NOMO-1 treated with DMSO at 0.1 percent for 48 hours (cell line): ENCODE measurements at regions not wholly inside any gene's neighbourhood (a gene's known extent, or its start where the extent isn't known, plus 50 kb on each side); places are given as distances from the start of the nearest gene placed in this dataset.

Experiments
- DNase-seq: peaks from one replicate; lab custom pipeline; 2025; ENCODE audit not compliant: unreplicated experiment; lab: John Stamatoyannopoulos, UW

- no peak for DNase-seq
Observed at GRCh38 chr10:113219446-113219845, 269.4 kb downstream of the TCF7L2 start.

GRCh38 chr10:113221756-113222168, 271.7 kb downstream of the TCF7L2 start:
- peak; percentile 10 for DNase-seq

DNA sequence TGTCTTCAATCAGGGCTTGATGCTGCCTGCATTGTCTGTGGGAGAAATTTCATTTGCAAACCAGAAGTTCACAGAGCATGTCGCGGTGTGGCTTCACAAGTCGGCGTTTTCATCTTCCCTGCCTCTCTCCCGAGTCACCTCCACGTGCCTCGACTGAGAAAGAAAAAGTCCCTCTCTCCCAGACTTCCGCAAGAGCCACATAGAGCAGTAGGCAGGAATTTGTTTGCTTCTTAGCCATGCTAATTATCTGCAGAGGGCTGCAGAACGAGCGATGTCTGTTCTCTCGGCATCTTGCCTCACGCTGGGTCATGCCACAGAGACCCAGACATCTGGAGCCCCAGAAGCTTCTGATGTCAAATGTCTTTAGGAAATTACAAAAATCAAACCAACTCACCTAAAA, 272.2 kb downstream of the TCF7L2 start:
- no peak for DNase-seq

DNA sequence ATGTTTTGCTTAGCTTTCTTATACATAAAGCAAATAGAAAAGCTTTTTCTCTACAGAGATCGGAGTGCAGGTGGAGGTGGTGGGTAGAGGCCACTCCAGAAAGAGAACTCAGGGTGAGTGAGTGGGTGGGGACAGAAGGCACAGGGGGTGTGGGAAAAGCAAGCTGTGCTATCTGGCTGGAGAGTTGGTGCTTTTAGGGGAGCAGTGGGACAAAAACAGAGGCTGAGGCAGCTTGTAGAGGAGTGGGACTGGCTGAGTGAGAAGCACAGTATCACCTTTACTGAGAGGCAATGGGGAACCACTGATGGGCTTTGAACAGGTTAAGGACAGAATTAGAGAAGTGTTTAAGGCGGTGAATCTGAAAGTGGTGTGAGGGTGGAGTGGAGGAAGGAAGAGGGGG, 275.3 kb downstream of the TCF7L2 start:
- no peak for DNase-seq

DNA sequence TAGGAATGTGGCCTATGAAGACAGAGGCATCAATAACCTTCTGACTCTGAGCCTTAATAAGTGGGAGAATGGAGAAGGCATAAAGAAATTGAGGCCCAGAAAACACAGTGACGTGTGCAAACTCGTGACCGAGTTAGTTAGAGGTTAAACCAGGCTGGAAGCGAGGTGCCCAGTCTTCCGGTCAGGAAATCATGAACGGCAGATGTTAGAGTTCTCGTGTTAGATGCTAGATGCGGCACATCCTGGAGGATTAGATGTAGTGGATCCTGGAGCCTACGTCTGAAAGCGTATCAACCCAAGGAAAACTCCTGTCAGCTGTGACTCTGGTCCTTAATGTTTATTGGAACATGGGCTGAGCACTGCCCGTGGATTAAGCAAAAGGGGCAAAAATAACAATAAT, 275.9 kb downstream of the TCF7L2 start:
- DNase-seq, result no peak

GRCh38 chr10:113226399-113226798, 276.4 kb downstream of the TCF7L2 start:
- no peak for DNase-seq

DNA sequence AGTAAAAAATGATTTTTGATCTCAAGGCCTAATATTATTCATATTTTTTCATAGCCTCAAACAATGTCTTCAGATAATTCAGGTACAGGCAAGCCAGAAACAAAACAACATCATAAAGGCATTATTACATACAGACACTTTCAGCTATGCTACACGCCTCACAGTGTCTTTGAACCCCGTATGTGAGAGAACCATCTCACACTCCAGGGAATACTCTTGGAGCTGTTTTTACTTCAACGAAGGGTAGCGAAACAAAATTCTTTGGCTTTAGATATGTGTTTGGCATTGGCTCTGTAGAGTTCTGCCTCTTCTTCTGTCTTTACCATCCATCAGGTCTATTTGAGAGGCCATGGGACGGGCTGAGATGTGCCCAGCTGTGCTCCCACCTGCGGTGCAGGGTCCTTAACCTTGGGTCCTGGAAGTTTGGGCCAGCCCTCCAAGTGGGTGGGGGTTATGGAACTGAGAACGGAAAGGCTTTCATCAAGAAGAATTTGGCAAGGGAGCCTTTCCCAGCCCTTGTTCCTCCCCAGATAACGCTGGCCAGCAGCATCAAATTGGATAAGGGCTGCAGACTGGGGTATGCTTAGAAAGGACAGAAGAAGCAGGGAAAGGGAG, 276.9 kb downstream of the TCF7L2 start:
- DNase-seq, result no peak

GRCh38 chr10:113228530-113228929, 278.5 kb downstream of the TCF7L2 start:
- DNase-seq, result no peak

DNA sequence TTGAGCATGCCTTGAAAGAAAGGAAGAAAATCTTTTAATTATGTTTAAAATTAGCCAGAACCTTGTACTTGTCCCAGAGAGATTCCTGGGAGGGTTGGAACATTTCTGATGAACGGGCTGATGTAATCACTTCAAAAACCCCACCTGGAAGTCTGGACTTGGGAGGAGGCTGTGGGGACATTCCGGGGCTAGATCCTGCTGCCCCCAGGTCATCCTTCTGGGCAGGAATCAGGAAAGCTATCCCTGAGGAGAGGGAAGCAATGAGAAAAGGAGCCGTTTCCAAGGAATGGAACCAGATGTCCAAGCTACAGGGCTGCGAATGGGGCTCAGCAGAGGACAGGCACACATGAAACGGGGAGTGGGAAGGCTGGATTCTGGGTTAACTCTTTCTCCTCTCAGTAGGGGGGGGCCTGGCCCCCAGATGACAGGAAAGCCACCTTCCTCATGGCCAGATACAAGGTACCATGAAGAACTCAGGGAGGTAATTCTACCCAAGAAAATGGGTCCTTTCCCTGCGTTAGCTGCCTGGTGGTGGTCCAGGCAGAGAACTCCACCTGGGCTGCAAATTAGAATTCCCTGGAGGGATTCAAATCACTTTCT, 280.1 kb downstream of the TCF7L2 start:
- DNase-seq, result no peak

GRCh38 chr10:113232928-113233511, 283.0 kb downstream of the TCF7L2 start:
- peak; percentile 57 for DNase-seq

DNA sequence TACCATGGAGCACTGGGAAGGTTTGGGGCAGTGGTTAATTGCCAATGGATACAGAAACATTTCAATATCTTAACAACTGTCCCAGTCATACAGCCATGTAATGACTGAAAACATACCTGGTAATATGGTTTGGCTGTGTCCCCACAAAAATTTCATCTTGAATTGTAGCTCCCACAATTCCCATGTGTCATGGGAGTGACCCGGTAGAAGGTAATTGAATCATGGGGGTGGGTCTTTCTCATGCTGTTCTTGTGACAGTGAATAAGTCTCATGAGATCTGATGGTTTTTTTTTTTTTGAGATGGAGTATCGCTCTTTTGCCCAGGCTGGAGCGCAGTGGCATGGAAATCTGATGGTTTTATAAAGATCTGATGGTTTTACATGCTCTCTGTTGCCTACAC, 284.4 kb downstream of the TCF7L2 start:
- DNase-seq, result no peak

- no peak for DNase-seq
Observed at GRCh38 chr10:113235508-113235907, 285.5 kb downstream of the TCF7L2 start.

GRCh38 chr10:113236998-113237397, 287.0 kb downstream of the TCF7L2 start:
- no peak for DNase-seq

- DNase-seq, result no peak
Observed at GRCh38 chr10:113239566-113240350, 289.7 kb downstream of the TCF7L2 start.

DNA sequence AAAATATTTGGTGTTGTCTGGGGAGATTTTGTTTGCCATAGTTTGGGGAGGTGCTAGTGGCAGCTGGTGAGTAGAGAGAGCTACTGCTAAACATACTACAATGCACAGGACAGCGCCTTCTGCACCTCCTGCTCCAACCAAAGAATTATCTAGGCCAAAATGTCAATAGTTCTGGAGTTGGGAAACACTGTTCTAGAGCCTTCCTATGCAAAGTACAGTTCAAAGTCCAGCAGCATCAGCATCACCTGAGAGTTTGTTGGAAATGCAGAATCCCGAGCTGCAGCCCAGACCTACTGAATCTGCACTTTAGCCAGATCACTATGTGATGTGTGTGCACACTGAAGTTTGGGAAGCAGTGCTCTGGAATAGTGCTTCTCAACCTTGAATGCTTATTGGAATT, 290.7 kb downstream of the TCF7L2 start:
- no peak for DNase-seq

DNA sequence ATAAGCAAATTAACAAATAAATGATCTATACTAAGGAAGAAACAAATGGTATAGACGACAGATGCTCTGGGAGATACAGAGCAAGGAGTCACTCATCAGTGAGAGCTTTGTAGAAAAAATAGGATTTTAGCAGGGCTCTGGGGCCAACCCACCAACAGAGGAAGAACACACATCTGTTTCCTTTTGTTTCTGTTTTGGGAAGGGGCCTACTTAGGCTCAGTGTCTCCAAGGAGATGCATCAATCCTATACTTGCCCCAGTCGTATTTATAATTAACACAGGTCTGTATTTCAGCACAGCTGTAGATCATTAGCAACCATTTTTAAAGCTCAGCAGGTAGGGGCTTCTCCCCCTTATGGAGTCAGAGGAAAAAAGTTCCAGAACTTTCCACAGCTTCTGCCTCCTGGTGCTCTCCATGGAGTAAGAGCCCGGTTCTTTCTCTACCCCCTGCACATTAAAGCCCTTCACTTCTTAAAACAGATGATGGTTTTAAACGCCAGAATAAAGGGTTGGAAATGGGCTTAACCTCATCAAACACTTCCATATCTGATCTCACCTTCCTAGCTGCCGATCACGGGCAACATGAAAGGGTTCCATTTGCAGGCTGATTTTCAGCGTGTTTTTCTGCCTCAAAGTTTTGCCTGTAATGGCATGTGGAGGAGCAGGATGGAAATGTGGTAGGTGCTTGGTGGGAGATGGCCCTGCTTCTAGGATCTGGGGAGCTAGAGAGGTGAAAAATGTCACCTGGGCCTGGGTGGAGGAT, 291.7 kb downstream of the TCF7L2 start:
- DNase-seq, result no peak

- no peak for DNase-seq
Observed at GRCh38 chr10:113243311-113243710, 293.3 kb downstream of the TCF7L2 start.

DNA sequence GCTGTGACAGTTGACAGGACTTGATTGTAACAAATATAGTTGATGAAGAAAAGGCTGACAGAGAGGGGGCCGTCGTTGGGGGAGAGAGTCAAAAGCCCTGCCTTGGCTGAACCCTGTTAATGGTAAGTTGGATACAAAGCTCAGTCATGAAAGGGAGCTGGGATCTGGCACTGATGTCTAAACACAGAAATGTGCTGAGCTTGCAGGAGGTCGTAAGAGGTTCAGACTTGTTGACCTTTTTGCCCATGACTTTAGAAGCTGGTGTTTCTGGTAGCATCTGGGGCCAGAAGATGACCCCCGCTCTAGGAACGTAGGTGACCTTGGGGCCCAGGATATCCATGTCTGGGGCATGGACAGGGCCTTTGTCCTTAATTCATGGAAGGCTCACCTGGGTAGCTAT, 294.7 kb downstream of the TCF7L2 start:
- DNase-seq, result no peak

DNA sequence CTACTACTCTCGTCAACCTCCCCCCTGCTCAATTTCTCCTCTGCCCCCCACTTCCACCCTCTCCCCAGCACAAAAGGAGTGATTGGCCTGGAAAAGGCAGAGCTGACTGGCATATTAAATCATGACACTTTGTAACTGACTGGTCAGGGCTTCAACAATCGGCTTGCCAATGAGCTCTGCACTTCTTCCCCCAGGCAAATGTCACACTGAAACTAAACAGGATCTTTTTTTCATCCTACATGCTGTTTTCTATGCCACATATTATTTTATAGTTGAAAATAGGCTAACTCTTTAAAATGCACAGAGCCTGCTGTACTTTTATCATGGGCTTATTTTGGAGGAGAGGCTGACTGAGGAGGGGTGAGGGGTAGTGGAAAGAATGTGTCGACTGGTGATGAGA, 295.2 kb downstream of the TCF7L2 start:
- DNase-seq, result no peak

- DNase-seq, result no peak
Observed at GRCh38 chr10:113247050-113247449, 297.0 kb downstream of the TCF7L2 start.
